ENCODE measurements at regions not wholly inside any gene's neighbourhood (a gene's known extent, or its start where the extent isn't known, plus 50 kb on each side); places are given as distances from the start of the nearest gene placed in this dataset.

- no peak for TF ChIP-seq POLR2A (IDR thresholded peaks at IDR 0.05)
- no peak for TF ChIP-seq EP300 (IDR thresholded peaks at IDR 0.05)
- no peak for TF ChIP-seq CTCF (IDR thresholded peaks at IDR 0.05)
- H3K36me3 ChIP-seq = no peaks in the 10 kb centered on the region
- H3K4me1 ChIP-seq (ENCODE audit: insufficient read depth) = no peaks in the 10 kb centered on the region
- WGBS, 3 donors = 91 to 95% (median 94%) methylated on average over 4 of the region's 4 CpGs
- intact Hi-C loops (cut with DNase I) = no loop called here
- DNase-seq = no peak
- H3K9me3 ChIP-seq = no peaks in the 10 kb centered on the region
- no peaks in the 10 kb centered on the region for H3K27me3 ChIP-seq
- no peak overlapping the region for H3K27ac ChIP-seq
- H3K4me3 ChIP-seq = no peak overlapping the region
Measured at GRCh38 chr4:24335616-24336015, 248.7 kb downstream of the DHX15 start.

GRCh38 chr4:24334906-24335305 lies 249.4 kb downstream of the DHX15 start:
- Histone ChIP-seq H3K27ac (no peak overlapping the region), H3K36me3 (no peaks in the 10 kb centered on the region), H3K4me3 (no peak overlapping the region), H3K4me1 (ENCODE audit: insufficient read depth) (no peaks in the 10 kb centered on the region), H3K9me3 (no peaks in the 10 kb centered on the region), H3K27me3 (no peaks in the 10 kb centered on the region)
- 80 to 93% (median 84%) methylated on average over 3 of the region's 3 CpGs for WGBS, 3 donors
- DNase-seq = no peak
- intact Hi-C loops (cut with DNase I) = no loop called here
- TF ChIP-seq EP300 (IDR thresholded peaks at IDR 0.05) (no peak), CTCF (IDR thresholded peaks at IDR 0.05) (no peak), POLR2A (IDR thresholded peaks at IDR 0.05) (no peak)

- TF ChIP-seq CTCF (IDR thresholded peaks at IDR 0.05) = no peak
- no peak for TF ChIP-seq POLR2A (IDR thresholded peaks at IDR 0.05)
- TF ChIP-seq EP300 (IDR thresholded peaks at IDR 0.05) = no peak
- Histone ChIP-seq H3K4me3 (no peak overlapping the region), H3K27ac (no peak overlapping the region), H3K27me3 (no peaks in the 10 kb centered on the region), H3K4me1 (ENCODE audit: insufficient read depth) (no peaks in the 10 kb centered on the region), H3K9me3 (no peaks in the 10 kb centered on the region), H3K36me3 (no peaks in the 10 kb centered on the region)
- intact Hi-C loops (cut with DNase I) = no loop called here
- no peak for DNase-seq
Measured at GRCh38 chr4:24330573-24330972, 253.8 kb downstream of the DHX15 start.

GRCh38 chr4:24330172-24330571 lies 254.2 kb downstream of the DHX15 start:
- no peaks in the 10 kb centered on the region for H3K27me3 ChIP-seq
- no peak for DNase-seq
- 52 to 65% (median 55%) methylated on average over 4 of the region's 4 CpGs for WGBS, 3 donors

More at GRCh38 chr4:24330172-24330571, 254.2 kb downstream of the DHX15 start:
- Histone ChIP-seq H3K4me3 (no peak overlapping the region), H3K27ac (no peak overlapping the region), H3K36me3 (no peaks in the 10 kb centered on the region), H3K9me3 (no peaks in the 10 kb centered on the region), H3K4me1 (ENCODE audit: insufficient read depth) (no peaks in the 10 kb centered on the region)
- TF ChIP-seq EP300 (IDR thresholded peaks at IDR 0.05) (no peak), CTCF (IDR thresholded peaks at IDR 0.05) (no peak), POLR2A (IDR thresholded peaks at IDR 0.05) (no peak)
- intact Hi-C loops (cut with DNase I) = no loop called here

All from ovary (tissue), 7 donors.